NT2/D1 (cell line): ENCODE measurements at regions not wholly inside any gene's neighbourhood (a gene's known extent, or its start where the extent isn't known, plus 50 kb on each side); places are given as distances from the start of the nearest gene placed in this dataset.

Experiments used
- SUZ12 ChIP-seq: IDR thresholded peaks from 2 replicates; pipeline ENCODE4 v1.6.1; 2011; ENCODE audit not compliant: insufficient read length, insufficient read depth; ENCODE audit errors: extremely low read depth
- ZNF274 ChIP-seq: IDR thresholded peaks from 2 replicates; pipeline ENCODE4 v1.6.1; 2011; ENCODE audit warnings: mild to moderate bottlenecking, low read depth, low read length

GRCh38 chr2:30341500-30342267 is 105.4 kb upstream of the LCLAT1 start:
- no peak for TF ChIP-seq ZNF274
- TF ChIP-seq SUZ12 = no peak
